Colonic mucosa (tissue), 4 donors: ENCODE measurements at regions not wholly inside any gene's neighbourhood (a gene's known extent, or its start where the extent isn't known, plus 50 kb on each side); places are given as distances from the start of the nearest gene placed in this dataset.

Source experiments
- DNase-seq: peaks from one replicate; pipeline ENCODE4 v3.0.0-alpha.2; 2020
- H3K27ac ChIP-seq: fragments of 200-600 bp; one replicate; pipeline ENCODE4 v1.8.0; 2021
- H3K27me3 ChIP-seq: fragments of 200-600 bp; one replicate; pipeline ENCODE4 v1.8.0; 2021
- H3K36me3 ChIP-seq: fragments of 200-600 bp; one replicate; pipeline ENCODE4 v1.8.0; 2021
- H3K4me1 ChIP-seq: fragments of 200-600 bp; one replicate; pipeline ENCODE4 v1.8.0; 2021; ENCODE audit warnings: mild to moderate bottlenecking
- H3K4me3 ChIP-seq: fragments of 200-600 bp; one replicate; pipeline ENCODE4 v1.8.0; 2021
- H3K9ac ChIP-seq, 2 donors: one replicate each; pipeline ENCODE4 v1.7.0; 2013; ENCODE audit warnings: control low read depth in 2 of 2, low read depth in 2 of 2, low read length in 2 of 2
- H3K9me3 ChIP-seq: fragments of 200-600 bp; one replicate; pipeline ENCODE4 v1.8.0; 2021
- intact Hi-C: fragments of 100-400 bp; cut with DNase I; formaldehyde crosslinking; loops from one replicate; pipeline ENCODE4 v1.14.1; 2022
- TF ChIP-seq, protein P1 (sequence below): fragments of 200-600 bp; IDR thresholded peaks from one replicate; pipeline ENCODE4 v1.8.0; 2022; ENCODE audit warnings: antibody characterized with exemption, mild to moderate bottlenecking
- donor health status: healthy.
- donor health status: DM: no; HTN: no; CAD: no.
- donor health status: DM: no; HTN: no; CAD: no.

DNA sequence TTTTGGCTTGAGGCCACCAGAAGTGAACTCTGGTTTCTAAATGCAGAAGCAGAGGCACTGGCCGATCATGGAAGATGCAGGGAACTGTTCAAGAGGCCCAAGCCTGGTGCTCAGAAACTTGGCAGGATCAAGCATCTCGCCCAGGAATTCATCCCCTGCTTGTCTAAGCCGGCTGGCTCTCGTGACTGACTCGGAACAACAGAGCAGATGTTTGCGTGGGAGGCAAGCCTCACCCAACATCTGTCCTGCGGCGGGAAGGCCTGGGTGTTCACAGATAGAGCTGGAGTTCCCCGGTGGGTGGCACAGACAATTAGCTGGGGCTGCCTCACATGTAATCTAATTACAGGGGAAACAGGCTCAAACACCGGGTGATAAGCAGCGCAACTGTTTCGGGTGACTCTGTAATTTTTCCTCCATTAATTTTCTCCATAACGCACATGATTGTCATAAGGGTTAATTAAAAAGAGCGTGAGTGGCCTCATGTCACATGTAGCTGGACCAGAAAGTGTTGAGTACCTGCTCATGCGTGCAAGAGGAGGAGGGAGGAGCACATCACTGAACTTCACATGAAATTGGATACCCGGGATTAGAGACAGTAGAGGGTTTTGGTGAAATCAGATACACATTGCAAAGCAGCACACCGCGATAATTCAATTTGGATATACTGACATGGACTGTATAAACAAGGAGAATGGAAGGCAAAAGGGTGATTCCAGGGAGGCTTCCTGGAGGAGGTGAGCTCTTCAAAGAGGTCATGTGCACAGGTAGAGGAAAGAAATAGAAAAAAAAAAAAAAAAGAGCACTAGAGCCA is 180.0 kb downstream of the ETS2 start:
- DNase-seq, result peak; percentile 48
- peaks cover 11% of the 10 kb centered on the region for H3K4me1 ChIP-seq
- H3K9ac ChIP-seq, result no peak overlapping the region

GRCh38 chr21:38984982-38985567 is 179.3 kb downstream of the ETS2 start:
- TF ChIP-seq, protein P1, sequence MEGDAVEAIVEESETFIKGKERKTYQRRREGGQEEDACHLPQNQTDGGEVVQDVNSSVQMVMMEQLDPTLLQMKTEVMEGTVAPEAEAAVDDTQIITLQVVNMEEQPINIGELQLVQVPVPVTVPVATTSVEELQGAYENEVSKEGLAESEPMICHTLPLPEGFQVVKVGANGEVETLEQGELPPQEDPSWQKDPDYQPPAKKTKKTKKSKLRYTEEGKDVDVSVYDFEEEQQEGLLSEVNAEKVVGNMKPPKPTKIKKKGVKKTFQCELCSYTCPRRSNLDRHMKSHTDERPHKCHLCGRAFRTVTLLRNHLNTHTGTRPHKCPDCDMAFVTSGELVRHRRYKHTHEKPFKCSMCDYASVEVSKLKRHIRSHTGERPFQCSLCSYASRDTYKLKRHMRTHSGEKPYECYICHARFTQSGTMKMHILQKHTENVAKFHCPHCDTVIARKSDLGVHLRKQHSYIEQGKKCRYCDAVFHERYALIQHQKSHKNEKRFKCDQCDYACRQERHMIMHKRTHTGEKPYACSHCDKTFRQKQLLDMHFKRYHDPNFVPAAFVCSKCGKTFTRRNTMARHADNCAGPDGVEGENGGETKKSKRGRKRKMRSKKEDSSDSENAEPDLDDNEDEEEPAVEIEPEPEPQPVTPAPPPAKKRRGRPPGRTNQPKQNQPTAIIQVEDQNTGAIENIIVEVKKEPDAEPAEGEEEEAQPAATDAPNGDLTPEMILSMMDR, result no peak
- H3K27me3 ChIP-seq, result no peaks in the 10 kb centered on the region
- intact Hi-C loops, result no loop called here
- no peak for DNase-seq
- no peaks in the 10 kb centered on the region for H3K9me3 ChIP-seq
- H3K4me1 ChIP-seq, result peaks cover 5% of the 10 kb centered on the region
- no peak overlapping the region for H3K9ac ChIP-seq
- H3K27ac ChIP-seq, result peak overlapping the region; percentile 46
- no peaks in the 10 kb centered on the region for H3K36me3 ChIP-seq
- no peak overlapping the region for H3K4me3 ChIP-seq

More for the DNA sequence above, 180.0 kb downstream of the ETS2 start:
- no peak overlapping the region for H3K27ac ChIP-seq
- H3K27me3 ChIP-seq, result no peaks in the 10 kb centered on the region
- TF ChIP-seq, protein P1, result no peak
- no peak overlapping the region for H3K4me3 ChIP-seq
- H3K9me3 ChIP-seq, result no peaks in the 10 kb centered on the region
- intact Hi-C loops, result no loop called here
- no peaks in the 10 kb centered on the region for H3K36me3 ChIP-seq

DNA sequence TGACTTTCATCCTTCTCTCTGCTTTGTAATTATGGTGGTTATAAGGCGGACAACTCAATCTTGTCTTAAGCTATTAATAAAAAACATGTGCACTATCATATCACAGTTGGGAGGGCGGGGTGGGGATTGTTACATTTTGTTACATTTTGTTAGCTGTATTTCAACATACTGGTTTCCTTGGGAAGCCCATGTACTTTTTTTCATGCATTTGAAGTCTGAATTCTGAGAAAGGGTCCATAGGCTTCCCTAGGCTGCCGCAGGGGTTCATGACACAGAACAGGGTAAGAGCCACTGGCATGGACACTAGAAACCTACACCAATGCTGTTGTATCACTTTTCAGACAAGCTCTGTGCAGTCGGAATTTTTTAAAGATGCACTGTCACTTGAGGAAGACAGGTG is 178.8 kb downstream of the ETS2 start:
- Histone ChIP-seq H3K4me1 (peaks cover under 1% of the 10 kb centered on the region), H3K36me3 (no peaks in the 10 kb centered on the region), H3K27ac (peak overlapping the region; percentile 46), H3K9me3 (no peaks in the 10 kb centered on the region), H3K4me3 (no peak overlapping the region), H3K9ac (no peak overlapping the region), H3K27me3 (no peaks in the 10 kb centered on the region)
- intact Hi-C loops, result no loop called here
- TF ChIP-seq, protein P1, result no peak
- no peak for DNase-seq

- intact Hi-C loops, result no loop called here
Measured at GRCh38 chr21:38983560-38983959, 177.8 kb downstream of the ETS2 start.

GRCh38 chr21:38982804-38983203 is 177.1 kb downstream of the ETS2 start:
- H3K27ac ChIP-seq, result no peak overlapping the region
- no peaks in the 10 kb centered on the region for H3K4me1 ChIP-seq
- no peaks in the 10 kb centered on the region for H3K36me3 ChIP-seq
- no peak overlapping the region for H3K9ac ChIP-seq
- DNase-seq, result no peak
- TF ChIP-seq, protein P1, result no peak
- H3K27me3 ChIP-seq, result no peaks in the 10 kb centered on the region
- H3K9me3 ChIP-seq, result no peaks in the 10 kb centered on the region
- no peak overlapping the region for H3K4me3 ChIP-seq
- intact Hi-C loops, result no loop called here

More at GRCh38 chr21:38983560-38983959, 177.8 kb downstream of the ETS2 start:
- no peak overlapping the region for H3K4me3 ChIP-seq
- H3K27me3 ChIP-seq, result no peaks in the 10 kb centered on the region
- H3K27ac ChIP-seq, result no peak overlapping the region
- no peaks in the 10 kb centered on the region for H3K4me1 ChIP-seq
- H3K36me3 ChIP-seq, result no peaks in the 10 kb centered on the region
- no peaks in the 10 kb centered on the region for H3K9me3 ChIP-seq
- H3K9ac ChIP-seq, result no peak overlapping the region
- DNase-seq, result no peak
- TF ChIP-seq, protein P1, result no peak
